CD4-positive, CD25-positive, alpha-beta regulatory T cell (primary cell): ENCODE measurements at regions not wholly inside any gene's neighbourhood (a gene's known extent, or its start where the extent isn't known, plus 50 kb on each side); places are given as distances from the start of the nearest gene placed in this dataset.
"Not testable (repeated sequence)": the region's sequence is repeated elsewhere in the genome, so short reads cannot be mapped to it uniquely, and the experiment has no call there.

Experiments used
- ATAC-seq, 2 donors: fragments of 150-1000 bp; cut with Tn5 transposase; one replicate each; pipeline ENCODE4 v1.10.0; 2021; ENCODE audit warnings: low read depth in 2 of 2, moderate number of reproducible peaks in 2 of 2, moderate library complexity in 1 of 2
- DNase-seq, 3 donors: peaks; one replicate each; pipeline versions ENCODE4 v3.0.0 to v3.0.0-alpha.2; 2012 to 2022; ENCODE audit warnings: mixed read lengths in 1 of 3
- H3K27ac ChIP-seq: one replicate; pipeline ENCODE4 v1.7.0; 2013; ENCODE audit warnings: mild to moderate bottlenecking, low read length; ENCODE audit not compliant: insufficient read depth, poor library complexity, severe bottlenecking
- H3K27me3 ChIP-seq: one replicate; pipeline ENCODE4 v1.7.0; 2013; ENCODE audit warnings: low read length; ENCODE audit not compliant: control insufficient read depth, insufficient read depth
- H3K36me3 ChIP-seq: one replicate; pipeline ENCODE4 v1.7.0; 2013; ENCODE audit warnings: mild to moderate bottlenecking, low read length, moderate library complexity; ENCODE audit not compliant: control insufficient read depth, insufficient read depth
- H3K4me1 ChIP-seq: 2 replicates; pipeline ENCODE4 v1.7.0; 2013; ENCODE audit warnings: mild to moderate bottlenecking, low read length; ENCODE audit not compliant: insufficient read depth, control insufficient read depth, poor library complexity, severe bottlenecking
- H3K4me3 ChIP-seq: one replicate; pipeline ENCODE4 v1.7.0; 2013; ENCODE audit warnings: low read depth, mild to moderate bottlenecking, low read length, moderate library complexity
- H3K9me3 ChIP-seq, 2 experiments: 1 replicate in 1 of 2; 2 replicates in 1 of 2; pipeline ENCODE4 v1.7.0; 2013; ENCODE audit warnings: low read length in 2 of 2, mild to moderate bottlenecking in 1 of 2, moderate library complexity in 1 of 2; ENCODE audit not compliant: control insufficient read depth in 2 of 2
- H3K27ac Mint-ChIP-seq, 3 donors: one replicate each; pipeline ENCODE4 v1.8.0; 2020 to 2022; ENCODE audit warnings: mild to moderate bottlenecking in 3 of 3, mixed read lengths in 3 of 3, moderate library complexity in 2 of 3
- H3K27me3 Mint-ChIP-seq: one replicate; pipeline ENCODE4 v1.8.0; 2022; ENCODE audit warnings: mild to moderate bottlenecking, mixed read lengths
- H3K36me3 Mint-ChIP-seq: one replicate; pipeline ENCODE4 v1.8.0; 2020; ENCODE audit warnings: mixed read lengths
- H3K4me1 Mint-ChIP-seq, 4 donors: one replicate each; pipeline ENCODE4 v1.8.0; 2020 to 2022; ENCODE audit warnings: mixed read lengths in 4 of 4, mild to moderate bottlenecking in 1 of 4
- H3K4me3 Mint-ChIP-seq, 4 donors: one replicate each; pipeline ENCODE4 v1.8.0; 2020 to 2022; ENCODE audit warnings: mild to moderate bottlenecking in 4 of 4, mixed read lengths in 4 of 4, moderate library complexity in 3 of 4
- H3K9me3 Mint-ChIP-seq, 7 donors: one replicate each; pipeline ENCODE4 v1.8.0; 2020 to 2022; ENCODE audit warnings: mixed read lengths in 7 of 7, mild to moderate bottlenecking in 3 of 7, moderate library complexity in 2 of 7

- not testable (repeated sequence) for H3K27me3 Mint-ChIP-seq
- H3K9me3 Mint-ChIP-seq, result peaks cover 0 to 19% (median 9%) of the 10 kb centered on the region in 7 donors
These were observed 127.1 kb downstream of the SLITRK1 start for GRCh38 chr13:83755210-83755609.

GRCh38 chr13:83753912-83754624 lies 128.2 kb downstream of the SLITRK1 start:
- Histone ChIP-seq H3K36me3 (no peaks in the 10 kb centered on the region), H3K27ac (no peak overlapping the region), H3K27me3 (no peaks in the 10 kb centered on the region), H3K4me1 (no peaks in the 10 kb centered on the region), H3K9me3 (no peaks in the 10 kb centered on the region), H3K4me3 (no peak overlapping the region)
- ATAC-seq, result no peak
- Mint-ChIP-seq H3K4me3 (no peak overlapping the region), H3K9me3 (peaks cover 0 to 15% (median 8%) of the 10 kb centered on the region in 7 donors), H3K27me3 (no peaks in the 10 kb centered on the region), H3K4me1 (no peaks in the 10 kb centered on the region), H3K36me3 (no peaks in the 10 kb centered on the region), H3K27ac (no peak overlapping the region)
- no peak for DNase-seq

More at GRCh38 chr13:83755210-83755609, 127.1 kb downstream of the SLITRK1 start:
- H3K9me3 ChIP-seq, H3K27ac Mint-ChIP-seq, H3K27me3 ChIP-seq, DNase-seq, H3K4me1 Mint-ChIP-seq, H3K4me1 ChIP-seq, H3K36me3 Mint-ChIP-seq, ATAC-seq, H3K27ac ChIP-seq, H3K4me3 ChIP-seq, H3K4me3 Mint-ChIP-seq, H3K36me3 ChIP-seq: not testable (repeated sequence)

- Histone ChIP-seq H3K4me3 (no peak overlapping the region), H3K27me3 (no peaks in the 10 kb centered on the region), H3K36me3 (no peaks in the 10 kb centered on the region), H3K27ac (no peak overlapping the region), H3K9me3 (no peaks in the 10 kb centered on the region), H3K4me1 (no peaks in the 10 kb centered on the region)
- no peak overlapping the region for H3K27ac Mint-ChIP-seq
- peaks cover 0 to 14% (median 6%) of the 10 kb centered on the region in 7 donors for H3K9me3 Mint-ChIP-seq
- no peak overlapping the region for H3K4me3 Mint-ChIP-seq
- ATAC-seq (no peak), DNase-seq (no peak)
- H3K36me3 Mint-ChIP-seq, result no peaks in the 10 kb centered on the region
- no peaks in the 10 kb centered on the region for H3K4me1 Mint-ChIP-seq
- no peaks in the 10 kb centered on the region for H3K27me3 Mint-ChIP-seq
These were observed 130.1 kb downstream of the SLITRK1 start for GRCh38 chr13:83752141-83752540.

- Histone ChIP-seq H3K27me3 (no peaks in the 10 kb centered on the region), H3K4me3 (no peak overlapping the region), H3K9me3 (no peaks in the 10 kb centered on the region), H3K36me3 (no peaks in the 10 kb centered on the region), H3K27ac (no peak overlapping the region), H3K4me1 (no peaks in the 10 kb centered on the region)
- H3K27me3 Mint-ChIP-seq, result no peaks in the 10 kb centered on the region
- ATAC-seq, result no peak
- H3K27ac Mint-ChIP-seq, result no peak overlapping the region
- H3K4me1 Mint-ChIP-seq, result no peaks in the 10 kb centered on the region
- H3K4me3 Mint-ChIP-seq, result no peak overlapping the region
- peaks cover 0 to 9% (median 6%) of the 10 kb centered on the region in 7 donors for H3K9me3 Mint-ChIP-seq
- H3K36me3 Mint-ChIP-seq, result no peaks in the 10 kb centered on the region
- DNase-seq, result no peak
These were observed 141.7 kb downstream of the SLITRK1 start for GRCh38 chr13:83740622-83741021.

DNA sequence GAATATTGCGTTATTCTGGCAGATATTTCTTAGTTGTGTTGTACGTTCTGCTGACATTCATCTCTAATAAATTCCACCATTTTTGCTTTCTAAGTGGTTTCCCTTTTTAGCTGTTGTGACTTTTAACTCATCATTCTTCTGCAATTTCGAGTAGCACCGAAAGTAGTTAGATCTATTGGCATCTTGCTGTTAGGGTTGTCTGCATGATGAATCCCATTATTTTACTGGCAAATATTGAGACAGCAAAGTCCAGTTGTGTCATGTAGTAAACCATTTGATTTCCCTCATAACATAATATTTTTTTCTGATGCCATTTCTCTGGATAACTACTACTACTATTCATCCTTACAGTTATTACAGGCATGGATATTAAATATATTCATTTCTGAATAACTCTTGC lies 143.9 kb downstream of the SLITRK1 start:
- H3K4me1 Mint-ChIP-seq, result no peaks in the 10 kb centered on the region
- H3K27me3 Mint-ChIP-seq, result no peaks in the 10 kb centered on the region
- DNase-seq (no peak), ATAC-seq (no peak)
- no peak overlapping the region for H3K4me3 ChIP-seq
- H3K27ac ChIP-seq, result no peak overlapping the region
- H3K27ac Mint-ChIP-seq, result no peak overlapping the region
- H3K36me3 ChIP-seq, result no peaks in the 10 kb centered on the region
- H3K4me3 Mint-ChIP-seq, result no peak overlapping the region
- H3K9me3 Mint-ChIP-seq, result peaks cover 0 to 8% (median 2%) of the 10 kb centered on the region in 7 donors
- no peaks in the 10 kb centered on the region for H3K27me3 ChIP-seq
- no peaks in the 10 kb centered on the region for H3K4me1 ChIP-seq
- no peaks in the 10 kb centered on the region for H3K36me3 Mint-ChIP-seq
- no peaks in the 10 kb centered on the region for H3K9me3 ChIP-seq

DNA sequence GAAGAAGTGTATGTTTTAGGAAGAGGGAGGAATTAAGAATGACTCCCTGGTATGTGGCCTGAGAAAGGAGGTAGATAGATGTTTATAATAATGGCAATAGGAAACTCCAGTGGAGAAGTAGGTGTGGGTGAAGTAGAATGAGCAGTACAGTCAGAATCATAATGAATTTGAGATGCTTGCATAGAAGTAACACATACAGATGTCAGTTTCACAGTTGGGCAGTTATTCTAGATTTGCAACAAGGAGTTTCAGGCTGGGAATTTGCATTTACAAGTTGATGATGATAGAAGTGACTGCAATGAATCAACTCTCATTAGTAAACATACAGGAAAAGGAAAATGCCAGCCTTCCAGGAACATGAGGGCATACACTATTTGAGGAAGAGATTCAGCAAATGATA lies 149.0 kb downstream of the SLITRK1 start:
- no peak for DNase-seq
- H3K27ac ChIP-seq, result no peak overlapping the region
- Mint-ChIP-seq H3K27me3 (no peaks in the 10 kb centered on the region), H3K27ac (no peak overlapping the region), H3K4me3 (no peak overlapping the region), H3K36me3 (no peaks in the 10 kb centered on the region), H3K9me3 (peaks cover 0 to 9% (median 2%) of the 10 kb centered on the region in 7 donors), H3K4me1 (no peaks in the 10 kb centered on the region)
- no peaks in the 10 kb centered on the region for H3K36me3 ChIP-seq
- H3K9me3 ChIP-seq, result no peaks in the 10 kb centered on the region
- ATAC-seq, result no peak
- no peaks in the 10 kb centered on the region for H3K27me3 ChIP-seq
- H3K4me1 ChIP-seq, result no peaks in the 10 kb centered on the region
- no peak overlapping the region for H3K4me3 ChIP-seq

DNA sequence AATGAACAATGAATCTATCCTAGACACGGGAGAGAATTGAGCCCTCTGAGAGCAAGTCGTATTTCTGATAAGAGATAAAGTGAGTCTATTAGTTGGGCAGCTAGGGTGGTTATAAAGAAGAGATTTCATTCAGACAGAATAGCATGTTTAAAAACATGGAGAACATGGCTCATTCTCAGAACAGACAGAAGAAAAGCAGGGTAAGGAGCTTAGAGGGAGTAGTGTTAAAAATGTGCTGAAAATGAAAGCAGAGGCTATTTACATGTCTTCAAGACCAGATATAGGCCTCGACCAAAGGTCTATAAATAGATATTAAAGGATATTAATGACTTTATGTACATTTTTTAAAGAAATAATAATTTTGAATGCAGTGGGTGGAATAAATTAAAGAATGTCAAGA lies 149.5 kb downstream of the SLITRK1 start:
- Histone ChIP-seq H3K27me3 (no peaks in the 10 kb centered on the region), H3K9me3 (no peaks in the 10 kb centered on the region), H3K27ac (no peak overlapping the region), H3K4me3 (no peak overlapping the region), H3K4me1 (no peaks in the 10 kb centered on the region), H3K36me3 (no peaks in the 10 kb centered on the region)
- ATAC-seq, result no peak
- H3K27me3 Mint-ChIP-seq, result no peaks in the 10 kb centered on the region
- H3K27ac Mint-ChIP-seq, result no peak overlapping the region
- H3K9me3 Mint-ChIP-seq, result peaks cover 0 to 9% (median 2%) of the 10 kb centered on the region in 7 donors
- H3K36me3 Mint-ChIP-seq, result no peaks in the 10 kb centered on the region
- no peak for DNase-seq
- no peak overlapping the region for H3K4me3 Mint-ChIP-seq
- H3K4me1 Mint-ChIP-seq, result no peaks in the 10 kb centered on the region

DNA sequence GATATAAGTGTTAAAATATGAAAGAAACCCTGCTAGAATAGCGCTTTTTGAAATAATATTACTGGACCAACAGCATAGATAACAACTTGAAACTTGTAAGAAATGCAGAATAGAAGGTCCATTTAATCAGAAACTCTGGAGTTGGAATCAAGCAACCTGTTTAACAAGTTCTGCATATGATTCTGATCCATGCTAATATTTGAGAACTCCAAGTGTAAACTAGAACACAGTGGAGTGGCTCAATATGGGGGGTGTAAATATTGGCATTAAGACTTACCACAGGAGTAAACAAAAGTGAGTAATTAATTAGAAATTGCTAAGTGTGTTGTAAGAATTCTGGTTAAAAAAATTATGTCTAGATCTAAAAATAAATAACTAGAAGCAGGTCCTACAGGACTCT lies 151.2 kb downstream of the SLITRK1 start:
- ATAC-seq (no peak), DNase-seq (no peak)
- H3K9me3 ChIP-seq, result no peaks in the 10 kb centered on the region
- Mint-ChIP-seq H3K9me3 (peaks cover 0 to 9% (median 0%) of the 10 kb centered on the region in 7 donors), H3K27me3 (no peaks in the 10 kb centered on the region), H3K27ac (no peak overlapping the region), H3K36me3 (no peaks in the 10 kb centered on the region), H3K4me3 (no peak overlapping the region), H3K4me1 (no peaks in the 10 kb centered on the region)
- H3K4me1 ChIP-seq, result no peaks in the 10 kb centered on the region
- no peak overlapping the region for H3K4me3 ChIP-seq
- no peaks in the 10 kb centered on the region for H3K27me3 ChIP-seq
- no peaks in the 10 kb centered on the region for H3K36me3 ChIP-seq
- H3K27ac ChIP-seq, result no peak overlapping the region
